Hepatocyte (in vitro differentiated cells): ENCODE measurements at regions not wholly inside any gene's neighbourhood (a gene's known extent, or its start where the extent isn't known, plus 50 kb on each side); places are given as distances from the start of the nearest gene placed in this dataset.

Source experiments
- DNase-seq: peaks from one replicate; pipeline ENCODE4 v3.0.0-alpha.2; 2016; ENCODE audit warnings: low spot score
- H2AFZ ChIP-seq: fragments of 200-600 bp; sonication (generic); 2 replicates; pipeline ENCODE4 v1.6.0; 2016; ENCODE audit warnings: antibody characterized with exemption, mild to moderate bottlenecking
- H3K27ac ChIP-seq: fragments of 200-600 bp; sonication (generic); 2 replicates; pipeline ENCODE4 v1.5.1; 2016; ENCODE audit warnings: mild to moderate bottlenecking
- H3K27me3 ChIP-seq: fragments of 200-600 bp; sonication (generic); 2 replicates; pipeline ENCODE4 v1.6.1; 2016
- H3K36me3 ChIP-seq: fragments of 200-600 bp; sonication (generic); replicated peaks from 2 replicates; pipeline ENCODE4 v1.5.1; 2016; ENCODE audit warnings: low read depth; ENCODE audit not compliant: insufficient read depth
- H3K4me1 ChIP-seq: fragments of 200-600 bp; sonication (generic); 2 replicates; pipeline ENCODE4 v1.5.1; 2016; ENCODE audit warnings: mild to moderate bottlenecking, moderate library complexity; ENCODE audit not compliant: insufficient read depth
- H3K4me2 ChIP-seq: fragments of 200-600 bp; sonication (generic); 2 replicates; pipeline ENCODE4 v1.6.0; 2016
- H3K4me3 ChIP-seq: fragments of 200-600 bp; sonication (generic); 2 replicates; pipeline ENCODE4 v1.5.1; 2016; ENCODE audit warnings: mild to moderate bottlenecking
- H3K79me2 ChIP-seq: fragments of 200-600 bp; sonication (generic); 2 replicates; pipeline ENCODE4 v1.6.0; 2017; ENCODE audit warnings: mild to moderate bottlenecking
- H3K9me2 ChIP-seq: fragments of 200-600 bp; sonication (generic); replicated peaks from 2 replicates; pipeline ENCODE4 v1.6.0; 2017; ENCODE audit warnings: mild to moderate bottlenecking; ENCODE audit not compliant: insufficient read depth
- H3K9me3 ChIP-seq: fragments of 200-600 bp; sonication (generic); 2 replicates; pipeline ENCODE4 v1.5.1; 2016; ENCODE audit warnings: low read depth, mild to moderate bottlenecking
- H4K20me1 ChIP-seq: fragments of 200-600 bp; sonication (generic); 2 replicates; pipeline ENCODE4 v1.6.0; 2016; ENCODE audit warnings: mild to moderate bottlenecking; ENCODE audit not compliant: insufficient read depth, poor library complexity, severe bottlenecking
- CTCF ChIP-seq: fragments of 200-600 bp; sonication (generic); IDR thresholded peaks from 2 replicates; pipeline ENCODE4 v1.5.1; 2016; ENCODE audit warnings: antibody characterized with exemption, mild to moderate bottlenecking; ENCODE audit not compliant: poor library complexity
- EZH2 ChIP-seq: fragments of 200-600 bp; sonication (generic); IDR thresholded peaks from 2 replicates; pipeline ENCODE4 v1.6.1; 2016; ENCODE audit warnings: antibody characterized with exemption, mild to moderate bottlenecking, borderline replicate concordance
- EZH2phosphoT487 ChIP-seq: fragments of 200-600 bp; sonication (generic); IDR thresholded peaks from one replicate; pipeline ENCODE4 v1.6.1; 2018; ENCODE audit warnings: antibody characterized with exemption, mild to moderate bottlenecking, low read depth, moderate library complexity; ENCODE audit not compliant: unreplicated experiment, severe bottlenecking
- WGBS: methylation state at CpG from one replicate; pipeline ENCODE4 v1.1.6; 2016; ENCODE audit warnings: low lambda C conversion rate; ENCODE audit errors: missing lambda C conversion rate; 5-methylcytosine and 5-hydroxymethylcytosine counted together

- H3K4me1 ChIP-seq: no peaks in the 10 kb centered on the region
- H3K9me2 ChIP-seq: no peaks in the 10 kb centered on the region
- WGBS: 71% methylated on average over 4 of the region's 4 CpGs
- no peak overlapping the region for H3K4me3 ChIP-seq
- H2AFZ ChIP-seq: no peak overlapping the region
- TF ChIP-seq EZH2 (no peak), EZH2phosphoT487 (no peak), CTCF (no peak)
- H3K36me3 ChIP-seq: no peaks in the 10 kb centered on the region
- H3K27ac ChIP-seq: no peak overlapping the region
- H3K79me2 ChIP-seq: no peaks in the 10 kb centered on the region
- H3K4me2 ChIP-seq: no peak overlapping the region
- DNase-seq: no peak
- H4K20me1 ChIP-seq: no peaks in the 10 kb centered on the region
- no peaks in the 10 kb centered on the region for H3K27me3 ChIP-seq
- H3K9me3 ChIP-seq: no peaks in the 10 kb centered on the region
Observed at GRCh38 chr3:13147344-13147743, 74.1 kb upstream of the IQSEC1 start.

GRCh38 chr3:13146643-13147143 lies 73.5 kb upstream of the IQSEC1 start:
- Histone ChIP-seq H3K4me2 (no peak overlapping the region), H3K4me3 (no peak overlapping the region), H3K27ac (no peak overlapping the region), H3K79me2 (no peaks in the 10 kb centered on the region), H3K27me3 (no peaks in the 10 kb centered on the region), H2AFZ (no peak overlapping the region), H3K9me2 (no peaks in the 10 kb centered on the region), H3K36me3 (no peaks in the 10 kb centered on the region), H4K20me1 (no peaks in the 10 kb centered on the region), H3K4me1 (no peaks in the 10 kb centered on the region), H3K9me3 (no peaks in the 10 kb centered on the region)
- TF ChIP-seq EZH2 (no peak), EZH2phosphoT487 (no peak), CTCF (no peak)
- WGBS: 79% methylated on average over 9 of the region's 9 CpGs
- DNase-seq: no peak

- no peaks in the 10 kb centered on the region for H3K27me3 ChIP-seq
- TF ChIP-seq CTCF (no peak), EZH2phosphoT487 (no peak)
- no peak overlapping the region for H2AFZ ChIP-seq
- H3K27ac ChIP-seq: no peak overlapping the region
- no peak for DNase-seq
- no peak overlapping the region for H3K4me3 ChIP-seq
- H3K79me2 ChIP-seq: no peaks in the 10 kb centered on the region
- H3K36me3 ChIP-seq: no peaks in the 10 kb centered on the region
- no peaks in the 10 kb centered on the region for H3K9me2 ChIP-seq
- 82% methylated on average over 16 of the region's 16 CpGs for WGBS
- H3K4me2 ChIP-seq: no peak overlapping the region
- H3K9me3 ChIP-seq: no peaks in the 10 kb centered on the region
- no peaks in the 10 kb centered on the region for H3K4me1 ChIP-seq
- H4K20me1 ChIP-seq: no peaks in the 10 kb centered on the region
Observed at GRCh38 chr3:13145826-13146642, 72.8 kb upstream of the IQSEC1 start.
